GM19043 (cell line): ENCODE measurements at regions not wholly inside any gene's neighbourhood (a gene's known extent, or its start where the extent isn't known, plus 50 kb on each side); places are given as distances from the start of the nearest gene placed in this dataset.

Experiments used
- ATAC-seq: cut with Tn5 transposase; IDR thresholded peaks from one replicate; pipeline ENCODE4 v1.9.1; 2021; ENCODE audit warnings: low read depth; ENCODE audit not compliant: unreplicated experiment

- ATAC-seq = no peak
Measured at GRCh38 chr18:64276311-64277090, 127.6 kb upstream of the LINC00305 start.

DNA sequence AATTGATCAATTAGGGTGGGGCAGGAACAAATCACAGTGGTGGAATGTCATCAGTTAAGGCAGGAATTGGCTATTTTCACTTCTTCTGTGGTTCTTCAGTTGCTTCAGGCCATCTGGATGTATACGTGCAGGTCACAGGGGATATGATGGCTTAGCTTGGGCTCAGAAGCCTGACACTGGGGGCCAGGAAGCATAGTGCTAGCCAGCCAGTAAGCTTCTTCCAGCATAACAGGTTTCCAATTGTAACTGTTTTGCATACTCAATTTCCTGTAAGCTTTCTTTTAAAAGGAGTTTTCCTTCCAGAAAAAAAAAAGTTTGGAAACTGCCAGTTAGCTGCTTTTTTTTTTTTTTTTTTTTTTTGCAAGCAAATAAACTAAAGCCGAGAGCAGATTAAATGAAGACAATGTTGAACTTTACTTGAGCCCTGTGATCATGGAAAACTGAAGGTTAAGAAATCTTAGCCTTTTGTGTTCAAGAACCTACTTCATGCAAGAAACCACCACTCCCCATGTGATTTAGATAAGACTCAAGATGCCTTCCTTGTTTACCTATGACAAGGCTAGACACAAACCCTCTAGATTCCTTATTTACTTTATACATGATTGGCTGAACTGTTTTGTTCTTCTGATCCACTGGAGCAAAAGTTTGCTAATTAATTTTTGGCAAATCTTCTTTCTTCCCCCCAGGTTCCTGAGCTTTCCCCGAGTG lies 126.9 kb upstream of the LINC00305 start:
- no peak for ATAC-seq

DNA sequence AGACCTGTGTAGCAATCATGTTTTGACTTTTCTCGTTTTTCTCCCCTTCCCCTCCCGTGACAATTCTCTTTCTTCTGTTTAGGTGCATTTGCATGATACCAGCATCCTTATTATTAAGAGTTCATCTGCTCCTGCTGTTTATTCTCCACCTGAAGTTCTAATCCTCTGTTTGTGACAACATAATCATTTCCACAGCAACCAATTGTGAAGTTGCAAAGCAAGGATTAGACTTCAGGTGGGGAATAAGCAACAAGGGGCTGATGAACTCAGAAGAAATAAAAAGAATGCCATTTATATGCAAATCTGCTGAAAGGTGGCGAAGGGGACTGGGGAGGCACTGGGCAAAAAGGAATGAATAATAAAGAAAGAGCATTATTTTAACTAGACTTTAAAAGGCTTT lies 124.8 kb upstream of the LINC00305 start:
- ATAC-seq = no peak

DNA sequence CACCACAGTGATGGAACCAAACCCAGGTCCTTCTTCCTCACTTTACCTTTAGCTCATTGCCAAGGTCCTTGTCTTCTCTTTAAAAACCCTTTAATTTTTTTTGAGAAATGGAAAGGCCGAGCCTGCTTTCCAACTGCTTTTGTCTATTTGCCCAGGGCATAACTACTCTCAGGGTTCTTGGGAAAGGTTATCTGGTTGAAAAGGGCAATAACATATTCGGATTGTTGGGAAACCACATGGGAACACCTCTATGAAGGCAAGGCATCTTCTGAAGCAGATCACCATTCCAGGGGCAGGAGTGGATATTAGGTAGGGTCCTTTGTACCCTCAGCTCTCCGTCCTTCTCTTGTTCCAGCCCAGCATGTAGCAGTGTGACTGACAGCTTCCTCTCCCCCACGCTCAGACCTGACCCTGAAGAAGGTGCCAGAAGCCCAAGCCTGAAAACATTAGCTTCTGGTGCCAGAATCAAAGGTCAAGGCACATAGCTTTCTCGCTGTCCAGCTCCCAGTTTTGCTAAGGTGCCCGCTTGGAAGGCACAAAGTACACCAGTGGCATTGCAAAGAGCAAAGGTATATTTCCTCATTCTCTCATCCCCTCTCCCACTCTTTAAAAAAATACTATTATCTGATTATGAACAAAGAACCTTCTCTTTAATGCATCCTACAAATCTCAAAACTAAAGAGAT lies 123.2 kb upstream of the LINC00305 start:
- no peak for ATAC-seq

DNA sequence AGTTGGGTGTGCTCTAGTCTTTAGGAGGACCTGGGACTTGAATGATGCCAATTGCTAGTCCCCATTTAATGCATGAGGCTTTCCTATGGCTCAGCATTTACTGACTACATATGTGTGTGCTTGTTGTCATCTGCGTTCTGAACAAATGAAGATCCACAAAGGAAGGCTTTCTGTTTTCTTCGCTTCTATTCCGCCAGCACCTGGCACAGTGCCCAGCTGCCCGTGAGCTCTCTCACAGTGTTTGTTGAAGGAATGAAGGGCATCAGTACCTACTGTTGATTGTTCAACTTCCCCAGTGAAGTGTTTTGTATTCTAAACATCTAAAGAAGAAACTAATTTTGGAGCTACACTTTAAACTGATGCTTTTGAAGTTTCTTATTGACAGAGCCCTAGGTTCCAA lies 122.4 kb upstream of the LINC00305 start:
- ATAC-seq = no peak

GRCh38 chr18:64270608-64271007 lies 121.7 kb upstream of the LINC00305 start:
- ATAC-seq = no peak

DNA sequence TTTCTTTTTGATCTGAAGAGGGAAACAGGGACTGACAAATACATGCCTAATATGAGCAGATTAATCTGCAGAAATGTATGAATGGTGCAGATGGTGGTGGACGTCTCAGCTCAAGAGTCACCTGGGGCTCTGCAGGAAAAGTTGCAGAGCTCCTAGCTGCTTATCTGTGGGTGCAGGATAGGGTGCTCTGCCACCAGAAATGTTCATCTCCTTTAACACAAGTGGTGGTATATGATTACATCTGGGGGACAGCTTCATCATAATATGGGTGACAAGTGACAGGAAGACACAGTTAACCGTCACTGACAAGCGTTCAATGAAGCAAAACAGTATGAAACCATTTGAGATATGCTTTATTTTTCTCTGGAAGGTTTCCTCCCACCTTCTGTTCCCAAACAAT lies 121.2 kb upstream of the LINC00305 start:
- ATAC-seq = no peak

DNA sequence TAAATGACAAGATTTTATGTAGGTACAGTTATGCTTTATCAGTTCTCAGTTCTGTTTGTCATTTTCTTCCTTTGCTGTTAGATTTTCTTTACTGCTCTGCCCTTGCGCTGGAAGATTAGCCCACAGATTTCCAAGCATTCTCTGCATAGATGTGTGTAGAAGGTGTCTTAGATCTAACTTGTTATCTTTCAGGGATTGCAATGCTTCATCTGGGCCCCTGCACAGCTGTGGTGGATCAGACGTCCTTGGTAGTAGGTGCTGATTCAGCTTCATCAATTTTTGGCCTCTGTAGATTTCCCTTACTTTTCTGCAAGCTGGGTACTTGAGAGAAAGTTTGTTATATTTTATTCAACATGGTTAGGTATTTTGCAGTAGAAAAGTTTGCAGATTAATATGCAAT lies 115.3 kb upstream of the LINC00305 start:
- no peak for ATAC-seq

DNA sequence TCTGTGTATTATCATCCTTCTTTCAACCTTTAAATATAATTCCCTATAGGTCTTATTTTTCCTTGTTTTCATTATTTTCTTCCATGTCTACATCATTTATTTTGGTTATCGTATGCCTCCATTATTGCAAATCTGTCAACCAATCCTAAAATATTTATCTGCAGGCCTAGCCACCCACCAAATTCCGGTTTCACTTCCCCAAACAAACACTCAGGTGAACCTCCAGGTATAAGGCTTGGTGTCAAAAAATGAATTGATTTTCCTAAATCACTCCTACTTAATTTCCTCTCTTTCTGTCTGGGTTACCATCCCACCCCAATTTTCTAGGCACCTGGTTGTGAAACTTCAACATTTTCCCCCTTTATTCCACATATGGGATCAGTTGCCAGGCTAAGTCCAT lies 111.9 kb upstream of the LINC00305 start:
- ATAC-seq = no peak

DNA sequence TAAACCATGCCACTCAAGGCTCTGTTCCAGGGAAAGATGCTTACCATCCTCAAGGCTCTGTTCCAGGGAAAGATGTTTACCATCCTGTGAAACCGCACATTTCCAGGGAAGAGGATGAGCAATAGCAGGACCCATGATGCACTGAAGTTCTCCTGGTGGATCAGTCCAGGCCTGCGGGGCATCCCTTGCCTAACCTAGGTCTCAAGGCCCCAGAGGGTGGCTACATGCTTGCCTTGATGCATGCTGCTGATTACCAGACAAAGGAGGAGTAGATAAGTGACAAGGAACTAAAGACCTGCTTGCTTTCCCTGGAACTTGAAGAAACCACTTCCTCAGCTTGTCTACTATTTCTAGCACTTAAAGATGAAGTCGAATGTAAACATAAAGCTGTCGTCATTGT lies 111.0 kb upstream of the LINC00305 start:
- no peak for ATAC-seq

DNA sequence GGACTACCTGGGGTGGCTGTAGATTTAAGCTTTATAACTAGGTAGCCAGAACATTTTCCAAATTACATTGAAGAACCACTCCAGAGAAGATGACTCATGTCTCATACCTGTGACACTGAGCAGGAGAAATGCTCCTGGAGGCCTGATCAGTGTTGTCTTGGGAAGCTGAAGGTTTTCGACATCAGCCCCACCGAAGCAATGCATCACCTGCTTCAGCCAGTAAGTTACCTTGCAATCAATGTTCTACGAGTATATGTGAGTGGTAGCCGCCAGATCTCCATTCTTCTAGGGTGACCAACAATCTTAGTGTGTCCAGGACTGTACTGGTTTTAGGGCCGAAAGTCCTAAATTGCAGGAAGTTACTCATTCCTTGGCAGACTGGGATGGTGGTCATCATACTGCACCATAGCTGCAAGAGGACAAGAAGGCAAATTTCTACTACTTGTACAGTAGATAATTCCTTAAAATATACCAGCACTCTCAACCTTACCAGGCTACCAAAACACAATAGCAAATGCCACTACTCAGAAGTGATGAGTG lies 109.3 kb upstream of the LINC00305 start:
- no peak for ATAC-seq

DNA sequence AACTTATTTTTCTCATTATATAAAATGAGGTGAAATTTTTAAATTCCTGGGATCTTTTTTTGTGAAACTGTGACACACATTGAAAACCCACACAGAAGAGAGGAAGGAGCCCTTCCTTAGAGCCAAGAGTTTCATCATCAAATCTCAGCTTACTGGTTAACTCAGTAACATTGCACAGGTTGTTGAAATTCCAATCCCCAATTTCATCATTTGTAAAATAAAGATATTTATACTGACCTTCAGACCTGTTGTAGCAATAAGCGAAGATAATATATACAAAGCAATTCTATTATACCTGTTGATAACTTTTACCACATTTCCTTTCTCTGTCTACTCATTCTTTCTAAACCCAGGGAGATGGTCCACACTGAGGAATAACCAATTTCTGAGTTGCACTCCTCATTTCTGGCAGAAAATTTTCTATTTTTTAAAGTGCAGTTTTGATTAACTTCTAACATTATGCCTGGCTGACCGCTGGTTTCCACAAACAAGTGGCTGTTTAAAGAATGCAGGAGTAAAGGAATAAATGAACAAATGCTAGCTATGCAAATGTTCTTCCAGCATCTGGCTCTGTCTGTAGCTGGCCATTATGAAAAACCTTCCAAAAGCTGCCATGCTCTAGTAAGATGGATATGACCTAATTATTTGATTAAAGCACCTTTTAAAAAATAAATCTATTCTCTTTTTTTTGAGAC lies 105.7 kb upstream of the LINC00305 start:
- no peak for ATAC-seq

GRCh38 chr18:64253873-64254272 lies 105.0 kb upstream of the LINC00305 start:
- no peak for ATAC-seq

DNA sequence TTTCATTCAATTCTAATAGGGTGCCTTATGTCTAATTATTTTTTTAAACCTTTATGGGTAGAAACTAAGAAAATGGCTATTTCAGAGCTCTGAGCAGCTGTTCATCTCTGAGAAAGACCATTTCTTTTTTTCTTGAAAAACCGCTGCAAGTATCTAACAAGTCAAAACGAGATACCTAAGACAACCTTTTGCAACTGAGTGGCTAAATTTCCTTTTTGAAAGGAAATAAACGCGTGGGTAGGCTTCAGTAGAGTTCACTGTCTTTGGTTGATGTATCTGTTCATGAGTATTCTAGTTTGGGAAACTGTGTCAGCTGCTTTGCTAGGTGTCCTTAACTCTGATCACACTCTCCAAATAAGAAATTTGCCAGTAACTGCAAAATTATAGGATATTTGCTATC lies 104.3 kb upstream of the LINC00305 start:
- ATAC-seq = no peak

GRCh38 chr18:64248836-64249235 lies 99.9 kb upstream of the LINC00305 start:
- no peak for ATAC-seq

GRCh38 chr18:64245126-64245861 lies 96.4 kb upstream of the LINC00305 start:
- no peak for ATAC-seq

GRCh38 chr18:64244571-64244970 lies 95.7 kb upstream of the LINC00305 start:
- ATAC-seq = no peak

- ATAC-seq = no peak
Measured at GRCh38 chr18:64240316-64240715, 91.4 kb upstream of the LINC00305 start.

GRCh38 chr18:64238076-64238475 lies 89.2 kb upstream of the LINC00305 start:
- ATAC-seq = no peak

- no peak for ATAC-seq
Measured at GRCh38 chr18:64234321-64234720, 85.4 kb upstream of the LINC00305 start.
